HG03064 (cell line): ENCODE measurements at regions not wholly inside any gene's neighbourhood (a gene's known extent, or its start where the extent isn't known, plus 50 kb on each side); places are given as distances from the start of the nearest gene placed in this dataset.
A peak's percentile ranks its signal among the peaks of the same experiment; 100 is the strongest.

ENCODE experiments used
- ATAC-seq: cut with Tn5 transposase; IDR thresholded peaks from one replicate; pipeline ENCODE4 v1.9.1; 2021; ENCODE audit warnings: low read depth; ENCODE audit not compliant: unreplicated experiment

DNA sequence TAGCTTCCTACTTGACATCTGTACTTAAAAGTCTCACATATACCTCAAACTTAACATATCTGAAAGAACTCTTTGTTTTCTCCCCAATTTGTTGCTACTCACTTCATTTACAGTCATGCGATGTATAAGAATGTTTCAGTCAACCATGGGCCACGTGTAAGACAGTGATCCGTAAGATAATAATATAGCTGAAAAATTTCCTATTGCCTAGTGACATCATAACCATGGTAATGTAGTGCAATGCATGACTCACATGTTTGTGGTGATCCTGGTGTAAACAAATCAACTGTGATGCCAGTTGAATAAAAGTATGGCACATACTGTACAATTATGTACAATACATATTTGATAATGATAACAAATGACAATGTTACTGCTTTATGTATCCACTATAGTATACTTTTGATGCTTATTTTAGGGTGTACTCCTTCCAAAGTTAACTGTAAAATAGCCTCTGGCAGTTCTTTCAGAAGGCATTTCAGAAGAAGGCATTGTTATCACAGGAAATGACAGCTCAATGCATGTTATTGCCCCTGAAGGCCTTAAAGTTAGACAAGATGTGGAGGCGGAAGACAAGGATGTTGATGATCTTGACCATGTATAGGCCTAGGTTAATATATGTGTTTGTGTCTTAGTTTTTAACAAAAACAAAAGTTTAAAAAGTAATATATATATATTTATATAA lies 579.0 kb downstream of the EPHA7 start:
- ATAC-seq = no peak

DNA sequence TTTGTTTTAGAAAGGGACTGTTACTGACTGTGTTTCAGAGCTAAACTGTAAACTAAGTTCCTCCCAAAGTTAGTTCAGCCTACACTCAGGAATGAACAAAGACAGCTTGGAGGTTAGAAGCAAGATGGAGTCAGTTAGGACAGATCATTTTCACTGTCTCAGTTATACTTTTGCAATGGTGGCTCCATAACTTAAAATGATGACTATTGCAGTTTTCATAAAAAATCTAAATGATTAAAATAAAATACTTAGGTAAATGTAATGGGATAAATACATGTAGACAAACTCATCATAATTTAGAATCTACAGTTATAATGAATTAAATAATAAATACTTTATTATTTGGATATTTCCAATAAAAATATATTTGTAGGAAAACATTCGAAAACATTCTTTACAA lies 590.6 kb downstream of the EPHA7 start:
- no peak for ATAC-seq

DNA sequence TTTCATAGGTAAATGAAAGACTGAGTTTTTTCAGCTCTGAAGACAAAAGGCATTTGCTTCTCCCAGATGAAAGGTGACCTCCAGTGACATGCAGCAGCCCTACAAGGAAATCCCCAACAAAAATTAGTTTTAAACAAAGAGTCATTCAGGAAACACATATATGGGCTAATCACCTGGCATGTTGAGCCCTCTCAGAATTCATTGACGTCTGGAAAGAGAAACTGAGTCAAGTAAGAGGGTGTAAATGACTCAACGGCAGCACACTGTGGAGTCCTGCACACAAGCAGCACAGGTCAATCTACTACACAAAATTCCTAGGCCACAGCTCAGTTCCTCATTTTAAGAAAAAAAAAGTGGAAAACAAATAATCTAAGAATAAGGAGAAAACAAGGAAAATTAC lies 592.3 kb downstream of the EPHA7 start:
- no peak for ATAC-seq

DNA sequence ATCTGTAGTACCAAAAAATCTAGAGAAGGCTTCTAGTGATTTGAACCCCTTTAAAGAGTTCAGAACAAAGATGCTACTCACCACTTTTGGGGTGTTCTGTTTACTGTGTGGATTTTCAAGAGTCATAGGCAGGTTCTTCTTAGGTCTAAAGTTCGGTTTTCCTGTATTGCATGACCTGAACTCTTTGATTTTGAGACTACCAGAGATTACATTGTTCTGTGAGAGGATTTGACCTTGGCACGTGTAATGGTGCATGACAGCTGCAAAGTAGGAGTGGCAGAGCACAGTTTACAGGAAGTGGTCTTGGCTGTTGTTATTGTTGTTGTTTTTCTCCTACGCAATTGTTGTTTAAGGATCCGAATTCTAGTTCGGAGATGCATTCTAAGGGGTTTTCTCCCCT lies 592.7 kb downstream of the EPHA7 start:
- ATAC-seq = no peak

DNA sequence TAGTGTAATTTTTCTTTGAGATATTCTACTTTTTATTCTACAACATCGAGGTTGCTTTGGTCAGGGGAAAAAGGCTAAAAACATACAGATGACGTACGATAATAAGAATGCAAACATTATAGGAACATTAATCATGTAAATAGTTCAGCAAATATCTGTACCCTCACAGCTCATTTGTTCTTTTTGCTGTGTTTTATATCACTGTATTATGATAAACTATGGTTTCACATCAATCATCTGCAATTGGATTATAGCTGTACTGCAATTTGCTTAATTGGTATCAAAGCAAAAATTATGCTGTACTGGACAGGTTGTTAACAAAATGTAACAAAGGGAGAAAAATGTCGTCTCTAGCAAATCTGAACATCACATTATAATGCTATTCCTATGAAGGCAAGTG lies 597.1 kb downstream of the EPHA7 start:
- no peak for ATAC-seq

DNA sequence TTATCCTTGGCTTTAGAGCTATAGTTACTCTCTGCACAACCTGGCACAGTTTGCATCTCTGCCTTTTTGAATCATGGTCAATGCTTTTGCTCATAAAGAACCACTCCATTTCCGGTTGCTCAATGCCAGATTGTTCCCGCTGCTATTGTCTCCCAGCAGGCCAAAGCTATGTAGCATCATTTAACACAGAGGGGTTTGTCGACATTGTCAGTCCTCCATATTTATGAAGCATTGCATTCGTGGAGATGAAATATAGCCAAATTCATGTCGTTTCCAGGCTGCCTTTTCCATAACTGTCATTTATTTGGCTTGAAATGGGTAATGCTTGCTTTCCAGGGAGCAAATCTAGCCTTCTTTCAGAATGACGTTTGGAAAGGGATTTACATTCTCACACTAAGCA lies 598.8 kb downstream of the EPHA7 start:
- no peak for ATAC-seq

DNA sequence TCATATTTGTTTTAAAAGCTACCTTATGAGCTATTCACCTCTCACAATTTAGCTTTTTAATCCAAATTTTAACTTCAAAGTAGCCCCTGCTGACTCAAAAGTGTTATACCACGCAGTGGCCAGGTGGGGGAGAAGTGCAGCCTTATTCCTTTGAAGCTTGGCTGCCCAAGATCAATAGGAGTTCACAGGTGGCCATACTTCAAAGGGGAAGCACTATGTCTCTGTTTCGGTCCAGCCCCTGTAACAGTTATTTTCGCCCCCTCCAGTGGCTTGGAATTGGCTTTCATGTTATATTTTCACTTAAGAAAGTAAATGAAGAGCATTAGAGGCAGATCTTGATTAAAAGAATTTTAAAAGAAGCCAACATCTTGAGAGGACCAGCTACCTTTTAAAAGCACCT lies 608.4 kb downstream of the EPHA7 start:
- peak; percentile 97 for ATAC-seq

DNA sequence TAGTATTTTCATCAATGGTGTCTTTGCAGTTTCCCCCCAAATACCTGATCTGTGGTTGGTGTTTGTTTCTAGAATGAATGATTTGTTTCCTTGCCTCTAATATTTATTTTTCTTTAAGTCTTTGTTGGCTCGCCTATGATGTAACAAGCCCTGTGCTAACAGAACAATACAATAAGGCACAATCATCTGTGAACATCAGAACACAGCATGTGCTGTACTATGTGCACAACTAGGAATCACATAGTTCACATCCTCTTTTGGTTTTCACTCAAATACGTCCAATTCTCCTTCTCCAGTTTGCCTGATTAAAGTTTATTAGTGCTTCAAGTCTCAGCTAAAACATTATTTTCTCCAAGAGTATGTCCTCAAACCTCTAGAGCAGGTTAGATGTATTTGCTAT lies 613.1 kb downstream of the EPHA7 start:
- ATAC-seq = no peak

DNA sequence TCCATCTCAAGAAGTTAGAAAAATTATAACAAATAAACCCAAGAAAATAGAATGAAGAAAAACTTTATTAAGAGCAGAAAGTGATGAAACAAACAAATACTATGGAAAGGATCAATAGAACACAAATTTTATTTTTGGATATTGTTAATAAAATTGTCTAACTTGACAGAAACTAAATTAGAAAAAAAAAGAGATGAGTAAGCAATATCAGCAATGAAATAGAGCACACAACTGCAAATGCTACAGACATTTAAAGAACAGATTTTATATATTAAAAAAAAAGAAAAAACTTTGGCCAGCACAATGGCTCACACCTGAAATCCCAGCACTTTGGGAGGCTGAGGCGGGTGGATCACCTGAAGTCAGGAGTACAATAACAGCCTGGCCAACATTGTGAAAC lies 628.0 kb downstream of the EPHA7 start:
- ATAC-seq = no peak

DNA sequence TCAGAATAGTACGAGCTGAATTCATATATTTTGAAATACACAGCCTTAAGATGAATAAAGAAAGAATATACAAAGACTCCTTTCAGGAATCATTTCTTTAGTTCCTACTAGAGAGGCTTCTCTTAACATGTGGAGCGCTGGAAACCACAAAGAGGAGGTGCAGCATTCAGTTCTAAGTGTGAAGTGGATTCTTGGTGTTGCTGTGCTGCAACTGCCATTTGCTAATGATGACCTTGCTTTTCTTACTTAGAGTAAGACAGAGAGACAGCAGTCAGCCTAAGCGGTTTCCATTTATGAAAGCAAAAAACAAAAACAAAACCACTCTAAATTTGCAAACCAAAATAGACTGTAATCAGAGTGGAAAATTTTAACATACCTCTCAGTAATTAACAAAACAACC lies 629.0 kb downstream of the EPHA7 start:
- ATAC-seq = no peak

DNA sequence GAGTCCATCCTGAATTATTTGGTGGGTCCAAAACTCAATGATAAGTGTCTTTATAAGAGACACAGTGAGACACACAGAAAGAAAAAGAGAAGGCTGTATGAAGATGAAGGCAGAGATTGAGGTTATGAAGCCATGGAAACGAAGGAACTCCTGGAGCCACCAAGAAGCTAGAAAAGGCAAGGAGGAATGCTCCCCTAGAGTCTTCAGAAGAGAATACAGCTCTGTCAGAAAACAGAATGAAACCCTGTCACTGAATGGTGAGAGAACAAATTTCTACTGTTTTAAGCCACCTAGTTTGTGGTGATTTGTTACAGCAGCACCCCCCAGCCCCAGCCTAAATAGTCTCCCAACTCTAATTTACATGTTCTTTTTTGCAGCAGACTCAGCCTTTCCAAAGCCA lies 635.1 kb downstream of the EPHA7 start:
- ATAC-seq = no peak

DNA sequence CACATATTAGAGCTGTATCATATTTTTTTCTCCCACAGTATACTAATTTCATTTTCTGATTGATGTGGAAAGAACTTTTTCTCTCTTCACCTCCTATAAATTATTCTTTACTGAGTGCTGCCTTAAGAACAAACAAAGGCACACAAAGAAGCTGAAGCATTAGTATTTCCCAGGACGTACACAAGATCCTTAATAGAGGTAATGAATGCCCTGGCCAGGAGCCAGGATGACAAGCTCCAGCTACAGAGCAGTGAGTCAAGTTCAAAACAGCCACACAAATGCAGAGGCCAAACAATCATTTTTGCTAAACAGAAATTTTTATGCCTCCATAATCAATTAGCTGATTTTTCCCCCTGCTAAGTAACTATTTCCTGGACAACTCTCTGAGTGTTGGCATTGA lies 639.6 kb downstream of the EPHA7 start:
- ATAC-seq = no peak

DNA sequence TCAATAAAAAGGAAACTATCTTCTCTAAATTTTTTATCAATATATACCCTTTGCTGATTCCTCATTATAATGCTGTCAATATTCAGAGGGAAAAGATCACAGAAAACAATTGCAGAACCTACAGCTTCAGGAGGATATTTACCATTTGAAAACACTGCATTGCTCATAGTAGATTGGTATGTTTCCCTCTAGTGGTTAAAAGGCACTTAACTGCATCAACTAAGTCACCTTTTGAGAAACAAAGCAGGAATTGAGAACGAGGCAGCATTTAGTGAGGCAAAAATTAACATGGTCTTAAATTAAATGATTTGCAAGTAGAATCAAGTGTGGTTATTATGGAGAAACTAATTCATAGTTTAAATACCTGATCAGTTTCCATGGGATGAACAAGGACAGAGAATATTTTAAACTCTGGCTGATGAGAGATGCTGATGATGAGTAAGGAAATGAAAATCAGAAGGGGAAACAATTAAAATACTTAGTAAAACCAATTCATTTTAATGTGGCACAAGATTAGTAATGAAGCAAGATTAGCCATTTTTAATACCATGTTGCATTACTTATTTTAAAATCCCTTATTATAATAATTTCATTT lies 642.1 kb downstream of the EPHA7 start:
- ATAC-seq = no peak

DNA sequence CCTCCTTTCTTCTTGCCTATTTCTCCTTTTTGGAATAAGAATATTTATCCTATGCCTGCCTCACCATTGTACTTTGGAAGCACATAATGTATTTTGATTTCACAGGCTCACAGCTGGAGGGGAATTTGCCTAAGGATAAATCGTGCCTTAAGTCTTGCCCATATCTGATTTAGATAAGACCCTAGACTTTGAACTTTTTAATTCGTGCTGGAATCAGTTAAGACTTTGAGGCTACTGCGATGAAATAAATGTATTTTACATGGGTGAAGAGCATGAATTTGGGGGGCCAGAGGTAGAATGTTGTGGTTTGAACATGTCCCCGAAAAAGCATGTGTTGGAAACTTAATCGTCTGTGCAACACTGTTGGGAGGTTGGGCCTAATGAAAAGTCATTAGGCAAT lies 648.8 kb downstream of the EPHA7 start:
- no peak for ATAC-seq

DNA sequence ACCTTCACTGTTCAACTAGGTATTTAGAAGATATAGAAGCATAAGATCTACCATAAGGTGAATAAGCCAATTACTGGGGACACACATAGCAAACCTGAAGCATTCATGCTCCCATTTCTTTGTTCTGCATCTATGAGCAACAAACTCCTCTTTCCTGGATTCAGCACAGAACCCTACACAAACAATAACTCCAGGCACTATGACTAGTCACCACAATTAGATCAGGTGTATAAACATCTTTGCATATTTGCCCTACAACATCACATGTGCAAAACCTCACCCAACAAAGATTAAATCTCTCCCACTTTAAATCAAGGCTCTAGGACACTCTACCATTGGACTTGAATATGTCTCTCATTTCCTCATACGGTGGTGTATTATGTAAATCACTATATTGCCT lies 652.3 kb downstream of the EPHA7 start:
- no peak for ATAC-seq

DNA sequence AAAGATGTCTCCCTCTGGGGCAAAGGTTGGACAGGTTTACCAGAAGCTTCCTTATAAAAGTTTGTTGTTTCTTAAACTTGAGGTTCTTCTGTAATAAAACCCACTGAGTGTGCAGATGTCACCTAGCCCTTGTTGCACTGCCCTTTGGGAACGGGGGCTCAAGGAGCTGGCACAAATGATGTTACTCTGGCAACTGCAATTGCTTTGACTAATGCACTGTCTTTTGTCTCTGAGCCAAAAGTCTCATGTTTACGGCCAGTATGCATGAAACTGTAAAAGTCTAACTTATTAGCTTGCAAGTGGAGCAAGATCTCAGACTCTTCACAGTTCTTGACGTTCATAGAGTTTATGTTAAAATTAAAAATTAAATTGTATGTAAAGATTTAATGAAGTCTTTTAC lies 655.7 kb downstream of the EPHA7 start:
- no peak for ATAC-seq

DNA sequence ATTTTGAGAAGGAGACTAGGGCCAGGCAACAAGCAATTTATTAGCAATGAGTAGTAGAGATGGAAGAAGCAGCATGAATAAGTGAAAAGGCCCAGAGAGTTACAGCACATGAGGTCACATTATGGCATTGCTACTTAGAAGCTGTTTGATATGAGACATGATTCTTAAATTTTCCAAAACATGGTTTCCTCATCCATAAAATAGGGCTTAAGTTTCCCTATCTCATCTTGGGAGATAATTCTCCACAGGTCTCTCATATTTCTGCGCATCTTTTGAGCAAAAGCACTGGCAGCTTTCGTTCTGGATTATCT lies 656.1 kb downstream of the EPHA7 start:
- ATAC-seq = no peak

DNA sequence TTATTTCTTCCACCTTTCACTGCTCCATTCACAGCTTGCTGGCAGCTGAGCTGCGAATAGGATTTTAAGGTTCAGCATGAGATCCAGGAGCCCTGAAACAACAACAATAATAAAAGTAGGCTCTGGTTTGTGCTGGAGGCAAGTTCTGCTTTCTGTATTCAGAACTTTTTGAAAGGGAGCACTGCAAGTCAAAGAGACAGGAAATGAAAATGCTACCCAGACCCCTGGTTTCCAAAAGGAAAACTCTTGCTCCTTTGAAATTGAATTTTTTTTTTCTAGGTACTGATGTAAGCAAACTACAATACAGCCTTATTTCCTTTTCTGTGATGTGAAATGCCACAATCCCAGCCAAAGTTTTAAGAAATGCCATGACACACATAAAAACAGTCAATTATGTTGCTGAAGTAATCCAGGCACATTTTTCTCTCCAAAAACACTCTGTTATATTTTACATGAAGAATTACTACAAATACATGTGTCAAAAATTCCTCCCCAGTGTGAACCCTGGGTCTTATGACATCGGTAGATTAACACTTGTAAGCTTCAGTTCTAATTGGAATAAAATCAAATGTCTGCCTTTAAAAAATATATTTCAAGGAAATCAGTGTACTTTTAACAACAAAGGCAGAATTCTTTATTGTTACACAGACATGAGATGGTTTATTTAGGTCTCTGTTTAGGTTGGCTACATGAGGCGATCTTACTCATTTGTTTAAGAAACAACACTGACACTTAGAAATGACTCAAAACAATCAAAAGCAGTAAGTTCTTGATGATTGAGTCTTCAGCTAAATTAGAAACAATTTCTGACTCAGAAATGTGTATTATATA lies 656.7 kb downstream of the EPHA7 start:
- no peak for ATAC-seq

DNA sequence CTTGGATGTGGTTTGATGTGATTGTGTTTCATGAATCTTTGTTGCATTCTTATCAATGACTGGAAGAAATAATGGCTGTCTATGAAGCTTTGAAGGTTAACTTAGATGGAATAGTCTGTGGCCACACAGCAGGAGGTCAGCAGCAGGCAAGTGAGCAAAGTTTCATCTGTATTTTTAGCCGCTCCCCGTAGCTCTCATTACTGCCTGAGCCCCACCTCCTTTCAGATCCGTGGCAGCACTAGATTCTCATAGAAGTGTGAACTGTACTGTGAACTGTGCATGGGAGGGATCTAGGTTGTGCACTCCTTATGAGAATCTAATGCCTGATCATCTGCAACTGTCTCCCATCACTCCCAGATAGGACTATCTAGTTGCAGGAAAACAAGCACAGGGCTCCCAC lies 660.2 kb downstream of the EPHA7 start:
- ATAC-seq = no peak

DNA sequence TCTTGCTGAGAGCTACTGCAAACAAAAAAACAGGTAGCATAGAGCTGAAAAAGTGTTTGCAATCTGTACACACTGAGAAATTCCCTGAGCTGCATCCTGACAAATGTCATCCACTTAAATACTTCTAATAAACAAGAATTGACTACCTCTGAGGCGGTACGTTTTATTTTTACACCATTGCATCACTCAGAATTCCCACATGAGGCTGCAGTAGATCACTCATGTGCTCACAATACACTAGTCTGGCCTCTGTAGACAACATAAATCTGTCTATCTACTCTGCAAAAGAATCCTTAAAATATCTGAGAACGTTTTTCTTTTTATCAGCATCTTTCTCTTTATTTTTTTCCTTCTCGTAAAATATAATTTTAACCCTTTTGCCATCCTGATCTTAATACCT lies 661.4 kb downstream of the EPHA7 start:
- ATAC-seq = no peak

DNA sequence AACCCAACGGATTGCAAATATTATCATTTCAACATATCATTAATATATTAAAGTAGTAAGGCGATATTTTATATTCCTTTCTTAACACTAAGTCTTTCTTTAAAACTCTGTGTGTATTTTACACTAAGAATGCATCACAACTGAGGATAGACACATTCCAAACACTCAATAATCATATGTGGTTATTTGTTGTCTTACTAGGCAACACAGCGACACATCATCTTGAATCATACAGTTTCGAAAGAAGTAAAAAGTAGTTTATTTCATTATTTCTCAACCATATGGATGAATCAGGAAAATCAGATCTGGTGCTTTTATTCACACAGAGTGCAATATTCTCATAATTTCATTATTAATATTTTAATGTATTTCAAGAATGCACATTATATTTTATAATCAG lies 662.4 kb downstream of the EPHA7 start:
- no peak for ATAC-seq

DNA sequence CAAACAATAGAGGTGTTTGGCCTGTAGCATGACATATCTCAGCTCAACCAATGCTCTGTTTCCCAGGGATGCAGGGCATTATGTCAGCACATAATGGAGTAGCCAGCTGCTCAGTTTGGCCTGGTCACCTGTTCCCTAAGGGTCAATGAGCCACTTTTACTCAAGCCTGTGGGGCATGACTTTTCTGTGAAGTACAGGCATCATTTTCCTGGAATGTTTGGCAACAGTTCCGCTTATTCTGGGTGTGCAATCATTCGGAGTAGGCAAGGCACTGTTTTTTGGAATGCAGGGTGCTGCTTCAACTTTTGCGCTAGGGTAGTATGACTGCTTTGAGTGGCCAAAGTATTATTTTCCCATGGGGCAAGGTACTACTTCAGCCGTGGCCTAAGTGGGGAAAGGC lies 665.4 kb downstream of the EPHA7 start:
- no peak for ATAC-seq
